ENCODE measurements at regions not wholly inside any gene's neighbourhood (a gene's known extent, or its start where the extent isn't known, plus 50 kb on each side); places are given as distances from the start of the nearest gene placed in this dataset.

DNA sequence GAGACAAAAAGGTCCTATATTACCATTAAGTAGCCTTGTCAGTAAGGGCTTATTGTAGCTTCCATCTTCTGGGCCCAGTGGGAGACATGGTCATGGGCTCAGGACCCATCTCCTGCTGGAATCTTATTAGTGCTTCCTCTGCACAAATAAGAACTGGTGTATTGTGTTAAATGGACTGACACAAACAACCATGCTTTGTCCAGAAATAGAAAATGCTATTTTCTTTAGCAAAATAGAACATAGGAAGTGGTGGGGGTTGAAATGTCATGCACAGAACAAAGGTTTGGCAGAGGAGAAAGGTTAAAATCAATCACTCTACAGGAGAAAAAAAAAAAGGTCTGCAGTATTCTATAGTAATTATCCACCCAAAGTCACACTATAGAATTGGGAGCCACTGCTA lies 252.2 kb downstream of the ELAVL2 start:
- ChIA-PET CTCF (no interaction called here), POLR2A (no interaction called here)
- Mint-ChIP-seq H3K36me3 (ENCODE audit: low read depth) (no peaks in the 10 kb centered on the region), H3K27me3 (no peaks in the 10 kb centered on the region), H3K9me3 (peaks cover 6% of the 10 kb centered on the region), H3K4me1 (no peaks in the 10 kb centered on the region), H3K27ac (no peak overlapping the region), H3K4me3 (no peak overlapping the region)
- DNase-seq, result no peak

DNA sequence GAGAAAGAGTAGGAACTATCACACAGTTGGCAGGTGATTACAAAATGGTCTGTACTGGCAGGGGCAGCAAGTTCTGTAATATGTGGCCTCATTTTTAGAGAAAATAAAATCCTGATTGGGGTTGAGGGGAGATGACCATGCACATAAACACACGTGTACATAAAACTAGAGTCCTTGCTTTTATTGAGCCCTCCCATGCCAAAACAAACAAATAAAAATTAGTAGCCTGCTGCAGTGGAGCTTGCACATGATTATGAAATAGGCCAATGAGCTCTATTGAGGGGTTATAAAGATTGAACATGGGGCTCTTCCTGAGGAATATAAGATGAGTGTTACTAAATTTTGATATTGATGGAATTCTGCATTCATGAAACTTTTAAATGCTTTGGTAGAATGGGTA lies 248.4 kb downstream of the ELAVL2 start:
- DNase-seq, result no peak
- no peak overlapping the region for H3K27ac Mint-ChIP-seq
- H3K27me3 Mint-ChIP-seq, result no peaks in the 10 kb centered on the region
- H3K4me3 Mint-ChIP-seq, result no peak overlapping the region
- H3K9me3 Mint-ChIP-seq, result no peaks in the 10 kb centered on the region
- H3K36me3 Mint-ChIP-seq (ENCODE audit: low read depth), result no peaks in the 10 kb centered on the region
- no peaks in the 10 kb centered on the region for H3K4me1 Mint-ChIP-seq
- ChIA-PET POLR2A (no interaction called here), CTCF (interaction anchor here (0.6 to 1.0 kb wide), 2 partner anchors 25 to 803 kb away, joined by 3 read pairs; no protein-coding TSS in a partner anchor)

DNA sequence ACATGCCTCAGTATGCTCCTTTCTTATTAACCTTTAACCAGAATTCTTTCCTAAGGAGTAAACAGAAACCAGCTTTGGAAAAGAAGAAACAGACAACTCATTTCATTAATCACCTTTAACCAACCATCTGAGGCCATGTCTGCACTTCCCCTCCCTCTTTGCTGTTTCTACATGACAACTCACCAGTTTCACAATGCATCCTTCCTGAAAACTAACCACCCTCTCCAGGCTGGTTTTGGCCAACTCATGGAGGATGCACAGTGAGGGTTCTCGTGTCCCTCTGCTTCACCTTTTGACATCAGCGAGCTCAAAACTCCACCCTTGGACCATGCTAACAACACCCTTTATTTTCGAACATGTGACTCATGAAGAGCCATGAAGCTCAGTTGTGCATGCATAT lies 244.1 kb downstream of the ELAVL2 start:
- Mint-ChIP-seq H3K4me3 (no peak overlapping the region), H3K36me3 (ENCODE audit: low read depth) (no peaks in the 10 kb centered on the region), H3K27ac (no peak overlapping the region), H3K9me3 (peaks cover 2% of the 10 kb centered on the region), H3K27me3 (no peaks in the 10 kb centered on the region), H3K4me1 (no peaks in the 10 kb centered on the region)
- CTCF ChIA-PET, result interaction anchor here (0.9 kb wide), 1 partner anchor 69 kb away, joined by 3 read pairs; no protein-coding TSS in a partner anchor
- DNase-seq, result no peak
- POLR2A ChIA-PET, result no interaction called here

DNA sequence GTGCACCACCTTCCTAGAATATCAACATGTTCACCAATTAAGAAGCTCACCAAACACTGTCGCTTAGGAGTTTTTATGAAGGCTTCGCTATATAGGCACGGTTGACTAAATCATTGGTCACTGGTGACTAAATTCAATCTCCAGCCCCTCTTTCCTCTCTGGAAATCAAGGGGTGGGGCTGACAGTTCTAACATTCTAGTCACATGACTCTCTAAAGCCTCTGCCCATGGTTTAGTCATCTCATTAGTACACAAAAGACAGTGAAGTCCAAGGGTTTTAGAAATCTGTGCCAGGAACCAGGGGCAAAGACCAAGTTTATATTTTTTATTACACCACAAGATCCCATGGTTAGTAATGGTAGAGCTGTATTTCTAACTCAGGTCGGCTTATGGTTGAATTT lies 243.2 kb downstream of the ELAVL2 start:
- Mint-ChIP-seq H3K9me3 (peaks cover 2% of the 10 kb centered on the region), H3K4me3 (no peak overlapping the region), H3K4me1 (no peaks in the 10 kb centered on the region), H3K36me3 (ENCODE audit: low read depth) (no peaks in the 10 kb centered on the region), H3K27me3 (no peaks in the 10 kb centered on the region), H3K27ac (no peak overlapping the region)
- DNase-seq, result no peak
- ChIA-PET POLR2A (no interaction called here), CTCF (no interaction called here)

DNA sequence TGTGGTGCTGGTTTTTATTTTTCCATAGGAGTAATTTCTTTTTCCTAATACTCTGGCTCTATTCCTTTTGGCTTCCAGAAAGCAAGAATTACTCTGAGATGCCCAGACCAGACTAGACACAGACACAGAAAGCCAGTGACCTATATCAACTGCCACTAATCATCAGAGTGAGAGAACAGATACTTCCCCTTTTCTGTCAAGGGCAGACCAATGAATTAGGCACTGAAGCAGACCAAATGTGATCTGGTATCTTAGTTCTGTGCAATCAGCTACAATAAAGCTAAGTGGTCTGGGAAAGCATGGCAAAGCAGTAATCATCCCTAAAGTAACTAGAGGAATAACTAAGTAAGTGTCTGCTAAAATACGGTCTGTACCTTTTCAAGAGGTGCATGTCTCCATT lies 239.1 kb downstream of the ELAVL2 start:
- no peaks in the 10 kb centered on the region for H3K36me3 Mint-ChIP-seq (ENCODE audit: low read depth)
- H3K27ac Mint-ChIP-seq, result no peak overlapping the region
- no peaks in the 10 kb centered on the region for H3K27me3 Mint-ChIP-seq
- ChIA-PET POLR2A (no interaction called here), CTCF (interaction anchor here (1.6 kb wide), 1 partner anchor 25 kb away, joined by 4 read pairs; no protein-coding TSS in a partner anchor)
- no peak for DNase-seq
- H3K4me3 Mint-ChIP-seq, result no peak overlapping the region
- peaks cover 2% of the 10 kb centered on the region for H3K4me1 Mint-ChIP-seq
- H3K9me3 Mint-ChIP-seq, result peaks cover 2% of the 10 kb centered on the region

DNA sequence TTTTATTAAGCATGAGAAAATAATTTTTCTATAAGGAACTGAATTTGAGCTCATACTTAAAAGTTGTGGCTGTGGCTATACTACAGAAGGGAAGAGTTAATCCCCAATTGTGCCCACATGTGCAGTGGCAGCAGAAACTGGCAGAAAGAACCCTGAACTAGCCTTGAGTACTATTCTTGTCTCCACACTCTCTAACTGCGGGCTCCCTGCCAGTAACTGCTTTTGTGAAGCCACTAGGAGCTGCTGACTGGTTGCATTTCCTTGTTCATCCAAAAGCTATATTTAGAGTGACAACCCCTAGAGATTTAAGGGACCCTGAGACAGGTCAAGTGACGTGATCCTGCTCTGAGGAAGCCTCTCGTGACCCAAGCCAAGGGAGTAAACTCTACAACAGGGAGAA lies 238.6 kb downstream of the ELAVL2 start:
- Mint-ChIP-seq H3K27ac (no peak overlapping the region), H3K9me3 (peaks cover 2% of the 10 kb centered on the region), H3K27me3 (no peaks in the 10 kb centered on the region), H3K4me1 (peaks cover 2% of the 10 kb centered on the region), H3K36me3 (ENCODE audit: low read depth) (no peaks in the 10 kb centered on the region), H3K4me3 (no peak overlapping the region)
- DNase-seq, result no peak
- ChIA-PET CTCF (interaction anchor here (1.6 kb wide), 1 partner anchor 25 kb away, joined by 4 read pairs; no protein-coding TSS in a partner anchor), POLR2A (no interaction called here)

DNA sequence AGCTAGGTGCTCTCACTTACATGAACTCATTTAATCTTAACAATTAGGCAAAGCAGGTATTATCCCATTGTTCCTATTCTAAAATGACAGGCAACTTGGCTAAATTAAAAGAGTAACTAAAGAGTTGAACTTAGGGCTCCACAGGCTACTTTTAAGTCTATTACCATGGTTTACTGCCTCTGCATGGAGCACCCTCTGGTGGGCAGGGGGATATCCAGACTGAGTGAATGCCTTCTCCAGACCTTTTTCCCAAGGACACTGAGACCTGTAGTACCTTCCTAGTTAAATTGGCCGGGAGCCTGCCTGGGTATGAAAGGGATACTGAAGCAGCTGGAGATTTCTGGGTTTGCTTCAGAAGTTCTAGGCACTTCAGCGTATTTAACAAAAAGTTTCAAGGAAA lies 238.1 kb downstream of the ELAVL2 start:
- Mint-ChIP-seq H3K4me1 (peaks cover 2% of the 10 kb centered on the region), H3K27me3 (no peaks in the 10 kb centered on the region), H3K9me3 (peaks cover 2% of the 10 kb centered on the region), H3K36me3 (ENCODE audit: low read depth) (no peaks in the 10 kb centered on the region), H3K4me3 (no peak overlapping the region), H3K27ac (no peak overlapping the region)
- ChIA-PET CTCF (interaction anchor here (1.6 kb wide), 1 partner anchor 24 kb away, joined by 4 read pairs; no protein-coding TSS in a partner anchor), POLR2A (no interaction called here)
- DNase-seq, result no peak

DNA sequence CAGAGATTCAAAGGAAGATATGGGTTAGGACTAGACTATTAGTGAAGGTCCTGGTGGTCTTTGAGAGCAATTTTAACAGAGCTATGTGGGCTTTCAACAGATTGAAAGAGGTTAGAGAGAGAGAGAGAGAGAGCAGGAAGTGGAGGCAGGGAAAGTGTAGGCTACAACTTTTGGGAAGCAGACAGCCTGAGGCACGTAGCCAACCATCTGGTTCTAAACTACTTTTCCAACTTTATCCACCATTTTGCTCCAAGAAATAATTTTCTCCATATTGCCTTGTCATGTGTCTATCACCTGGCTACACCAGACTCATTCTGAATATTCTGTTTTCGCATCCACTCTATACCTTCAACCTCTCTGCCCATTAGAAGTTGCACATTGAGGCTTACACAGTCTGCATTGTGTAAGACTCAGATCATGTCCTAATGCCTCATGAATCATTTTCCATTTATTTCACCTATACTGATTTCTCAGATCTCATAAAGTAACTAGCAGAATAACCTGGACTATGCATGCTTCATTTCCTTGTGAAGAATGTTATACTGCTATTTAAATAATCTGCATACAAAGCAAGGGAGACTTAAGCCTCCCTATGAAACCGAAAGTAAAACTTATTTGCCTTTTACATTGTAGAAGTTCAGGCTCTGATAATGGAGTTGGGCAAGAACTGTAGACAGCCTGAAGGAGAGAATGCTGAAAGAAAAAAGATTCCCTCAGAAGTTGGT lies 235.6 kb downstream of the ELAVL2 start:
- H3K27me3 Mint-ChIP-seq, result no peaks in the 10 kb centered on the region
- H3K36me3 Mint-ChIP-seq (ENCODE audit: low read depth), result no peaks in the 10 kb centered on the region
- ChIA-PET CTCF (no interaction called here), POLR2A (no interaction called here)
- no peak overlapping the region for H3K27ac Mint-ChIP-seq
- H3K4me3 Mint-ChIP-seq, result no peak overlapping the region
- DNase-seq, result no peak
- H3K4me1 Mint-ChIP-seq, result peaks cover 2% of the 10 kb centered on the region
- peaks cover 5% of the 10 kb centered on the region for H3K9me3 Mint-ChIP-seq

DNA sequence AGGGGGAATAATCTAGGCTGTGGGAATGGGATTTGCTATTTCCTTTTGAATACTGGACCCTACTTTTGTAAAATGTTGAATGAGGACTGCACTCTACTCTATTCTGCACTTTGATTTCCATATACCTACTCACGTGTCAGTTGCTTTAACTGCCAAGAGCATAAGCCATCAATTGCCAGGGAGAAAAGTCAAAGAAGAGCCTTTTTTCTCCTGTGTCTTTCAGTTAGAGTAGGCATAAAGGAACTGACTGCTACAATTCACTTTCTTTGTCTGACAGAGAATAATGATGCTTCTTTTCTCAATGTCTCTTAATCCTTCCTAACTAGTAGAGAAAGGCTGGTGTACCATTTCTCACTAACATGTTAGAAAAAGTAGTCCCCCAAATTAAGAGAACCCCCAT lies 231.6 kb downstream of the ELAVL2 start:
- DNase-seq, result no peak
- ChIA-PET CTCF (no interaction called here), POLR2A (no interaction called here)
- H3K36me3 Mint-ChIP-seq (ENCODE audit: low read depth), result no peaks in the 10 kb centered on the region
- peaks cover 7% of the 10 kb centered on the region for H3K9me3 Mint-ChIP-seq
- H3K27me3 Mint-ChIP-seq, result no peaks in the 10 kb centered on the region
- no peak overlapping the region for H3K27ac Mint-ChIP-seq
- H3K4me3 Mint-ChIP-seq, result no peak overlapping the region
- H3K4me1 Mint-ChIP-seq, result peaks cover 2% of the 10 kb centered on the region

DNA sequence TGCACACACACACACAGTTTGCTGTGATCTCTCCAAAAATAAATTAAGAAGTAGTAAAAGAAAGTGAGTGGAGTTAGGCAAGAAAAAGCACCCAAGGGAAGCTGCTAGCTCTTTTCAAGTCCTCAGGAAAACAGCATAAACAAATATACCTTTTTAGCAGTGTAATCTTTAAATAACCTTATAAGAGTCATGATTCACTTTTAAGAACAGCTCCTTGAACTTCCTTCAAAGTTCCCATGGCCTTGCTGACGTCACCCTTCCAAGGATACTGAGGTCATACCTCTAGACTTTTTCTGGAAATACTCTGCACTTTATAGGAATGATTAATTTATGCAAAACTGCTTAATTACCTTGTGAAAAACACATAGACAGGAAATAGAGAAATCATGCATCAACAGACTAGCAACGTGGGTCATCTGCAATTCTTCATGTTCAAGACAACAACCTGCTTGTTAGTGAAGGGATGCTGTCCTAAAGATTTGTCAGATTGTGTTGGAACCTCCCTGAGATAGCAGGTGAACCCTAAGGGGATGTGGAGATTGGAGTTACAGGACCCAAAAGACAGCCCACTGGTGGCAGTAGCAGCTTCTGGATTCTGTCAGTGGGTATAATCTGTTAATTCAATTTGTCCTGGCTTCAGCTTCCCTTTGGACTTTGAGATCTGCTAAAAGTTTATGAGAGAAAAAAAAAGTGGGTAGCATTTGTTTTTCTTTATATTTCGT lies 229.0 kb downstream of the ELAVL2 start:
- Mint-ChIP-seq H3K27me3 (no peaks in the 10 kb centered on the region), H3K36me3 (ENCODE audit: low read depth) (no peaks in the 10 kb centered on the region), H3K4me3 (no peak overlapping the region), H3K4me1 (no peaks in the 10 kb centered on the region), H3K9me3 (peaks cover 7% of the 10 kb centered on the region), H3K27ac (no peak overlapping the region)
- ChIA-PET CTCF (no interaction called here), POLR2A (no interaction called here)
- DNase-seq, result no peak

DNA sequence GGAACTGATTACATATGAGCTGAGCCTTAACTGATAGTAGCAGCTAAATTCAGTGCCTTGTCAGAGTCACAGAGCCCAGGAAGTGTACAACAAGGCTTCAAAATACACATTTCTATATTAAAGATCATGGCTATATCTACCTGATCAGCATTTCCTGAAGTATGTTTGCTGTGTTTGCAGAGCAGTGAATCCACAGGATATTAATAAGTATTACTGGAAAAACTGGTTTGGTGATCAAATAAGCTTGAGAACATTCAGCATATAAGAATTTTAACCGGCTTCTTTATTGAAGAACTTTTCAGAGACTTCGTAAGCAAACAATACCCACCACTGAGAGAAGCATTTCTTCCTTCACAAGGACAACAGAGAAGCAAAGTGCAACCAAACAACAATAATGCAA lies 227.0 kb downstream of the ELAVL2 start:
- no peaks in the 10 kb centered on the region for H3K27me3 Mint-ChIP-seq
- H3K4me1 Mint-ChIP-seq, result no peaks in the 10 kb centered on the region
- POLR2A ChIA-PET, result no interaction called here
- no peaks in the 10 kb centered on the region for H3K36me3 Mint-ChIP-seq (ENCODE audit: low read depth)
- no peak overlapping the region for H3K4me3 Mint-ChIP-seq
- DNase-seq, result no peak
- CTCF ChIA-PET, result no interaction called here
- H3K9me3 Mint-ChIP-seq, result peaks cover 3% of the 10 kb centered on the region
- no peak overlapping the region for H3K27ac Mint-ChIP-seq

DNA sequence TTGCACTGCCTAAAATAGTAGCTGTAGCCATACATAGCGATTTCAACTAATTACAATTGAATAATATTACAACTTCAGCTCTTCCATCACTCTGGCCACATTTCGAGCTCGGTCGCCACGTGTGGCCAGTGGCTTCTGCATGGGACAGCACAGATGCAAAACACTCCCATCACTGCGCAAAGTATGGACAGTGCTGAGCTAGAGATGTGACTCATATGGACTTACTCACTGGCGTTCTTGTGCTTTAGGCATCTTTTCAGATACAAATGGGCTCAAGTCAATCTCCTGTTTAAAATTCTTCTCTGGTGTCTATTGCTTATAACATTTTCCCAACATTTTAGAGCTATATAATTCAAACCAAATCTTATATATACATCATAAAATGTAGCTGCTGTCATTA lies 222.7 kb downstream of the ELAVL2 start:
- Mint-ChIP-seq H3K36me3 (ENCODE audit: low read depth) (no peaks in the 10 kb centered on the region), H3K4me3 (no peak overlapping the region), H3K4me1 (no peaks in the 10 kb centered on the region), H3K27ac (no peak overlapping the region), H3K9me3 (no peaks in the 10 kb centered on the region), H3K27me3 (no peaks in the 10 kb centered on the region)
- CTCF ChIA-PET, result no interaction called here
- POLR2A ChIA-PET, result no interaction called here
- DNase-seq, result no peak

DNA sequence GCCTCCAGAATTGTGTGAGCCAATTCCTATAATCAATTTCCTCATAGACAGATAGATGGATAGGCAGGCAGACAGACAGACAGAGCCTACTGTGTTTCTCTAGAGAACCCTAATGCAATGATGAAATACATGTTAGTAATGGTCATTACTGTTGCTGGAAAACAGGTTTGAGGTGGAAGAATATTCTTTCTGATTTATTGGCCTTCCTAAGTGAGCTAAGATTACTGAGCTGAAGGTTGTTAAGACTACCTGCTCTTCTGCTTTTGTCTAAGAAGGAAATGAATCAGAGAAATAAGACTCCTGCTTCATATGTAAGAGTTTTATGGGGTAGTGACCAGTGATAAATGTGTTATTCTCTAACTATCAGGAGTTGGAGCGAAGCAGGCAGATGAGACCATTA lies 219.9 kb downstream of the ELAVL2 start:
- no peak overlapping the region for H3K4me3 Mint-ChIP-seq
- CTCF ChIA-PET, result no interaction called here
- POLR2A ChIA-PET, result no interaction called here
- H3K4me1 Mint-ChIP-seq, result no peaks in the 10 kb centered on the region
- no peaks in the 10 kb centered on the region for H3K9me3 Mint-ChIP-seq
- no peak overlapping the region for H3K27ac Mint-ChIP-seq
- H3K27me3 Mint-ChIP-seq, result no peaks in the 10 kb centered on the region
- DNase-seq, result no peak
- no peaks in the 10 kb centered on the region for H3K36me3 Mint-ChIP-seq (ENCODE audit: low read depth)

DNA sequence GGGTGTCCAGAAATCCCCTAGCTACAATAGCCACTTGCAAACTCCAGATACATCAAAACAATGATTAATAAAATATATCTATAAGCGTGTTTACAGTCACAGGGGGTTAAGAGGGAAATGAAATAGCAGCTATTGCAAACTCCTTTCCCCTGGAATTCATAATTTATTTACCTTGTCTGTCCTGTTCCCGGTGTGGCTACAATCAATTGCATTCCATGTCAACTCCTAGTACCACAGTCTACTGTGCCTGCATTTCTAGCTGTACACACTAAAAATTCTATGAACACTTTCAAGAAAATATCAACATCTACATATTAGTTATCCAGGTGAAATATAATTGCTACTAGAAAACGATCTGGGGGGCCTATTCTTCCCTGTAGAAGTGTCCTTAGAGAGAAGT lies 217.6 kb downstream of the ELAVL2 start:
- POLR2A ChIA-PET, result no interaction called here
- CTCF ChIA-PET, result no interaction called here
- H3K27me3 Mint-ChIP-seq, result no peaks in the 10 kb centered on the region
- no peak for DNase-seq
- H3K27ac Mint-ChIP-seq, result no peak overlapping the region
- no peaks in the 10 kb centered on the region for H3K36me3 Mint-ChIP-seq (ENCODE audit: low read depth)
- no peaks in the 10 kb centered on the region for H3K4me1 Mint-ChIP-seq
- no peaks in the 10 kb centered on the region for H3K9me3 Mint-ChIP-seq
- no peak overlapping the region for H3K4me3 Mint-ChIP-seq
